ACC112 (cell line): ENCODE measurements at regions not wholly inside any gene's neighbourhood (a gene's known extent, or its start where the extent isn't known, plus 50 kb on each side); places are given as distances from the start of the nearest gene placed in this dataset.

Experiments used
- H2AFZ ChIP-seq: fragments of 200-600 bp; sonication (generic); one replicate; pipeline ENCODE4 v1.6.0; 2017; ENCODE audit warnings: antibody characterized with exemption, low read length; ENCODE audit not compliant: unreplicated experiment
- H3K27ac ChIP-seq: fragments of 200-600 bp; sonication (generic); 2 replicates; pipeline ENCODE4 v1.5.1; 2014; ENCODE audit warnings: low read depth, mild to moderate bottlenecking, antibody characterized with exemption, low read length, moderate library complexity
- H3K27me3 ChIP-seq: fragments of 200-600 bp; sonication (generic); 2 replicates; pipeline ENCODE4 v1.6.1; 2014; ENCODE audit warnings: mild to moderate bottlenecking, antibody characterized with exemption, low read length, moderate library complexity, mixed read lengths; ENCODE audit not compliant: insufficient read depth
- H3K36me3 ChIP-seq: fragments of 200-600 bp; sonication (generic); 2 replicates; pipeline ENCODE4 v1.6.1; 2016; ENCODE audit warnings: mild to moderate bottlenecking, antibody characterized with exemption, low read length, moderate library complexity, mixed read lengths; ENCODE audit not compliant: insufficient read depth
- H3K4me1 ChIP-seq: fragments of 200-600 bp; sonication (generic); one replicate; pipeline ENCODE4 v1.6.1; 2016; ENCODE audit warnings: low read length, mixed read lengths; ENCODE audit not compliant: insufficient read depth, unreplicated experiment, control insufficient read depth
- H3K4me3 ChIP-seq: fragments of 200-600 bp; sonication (generic); 2 replicates; pipeline ENCODE4 v1.5.1; 2014; ENCODE audit warnings: mild to moderate bottlenecking, low read depth, low read length
- H3K79me2 ChIP-seq: fragments of 200-600 bp; sonication (generic); one replicate; pipeline ENCODE4 v1.6.0; 2016; ENCODE audit warnings: low read length; ENCODE audit not compliant: control insufficient read depth, unreplicated experiment, insufficient read depth

DNA sequence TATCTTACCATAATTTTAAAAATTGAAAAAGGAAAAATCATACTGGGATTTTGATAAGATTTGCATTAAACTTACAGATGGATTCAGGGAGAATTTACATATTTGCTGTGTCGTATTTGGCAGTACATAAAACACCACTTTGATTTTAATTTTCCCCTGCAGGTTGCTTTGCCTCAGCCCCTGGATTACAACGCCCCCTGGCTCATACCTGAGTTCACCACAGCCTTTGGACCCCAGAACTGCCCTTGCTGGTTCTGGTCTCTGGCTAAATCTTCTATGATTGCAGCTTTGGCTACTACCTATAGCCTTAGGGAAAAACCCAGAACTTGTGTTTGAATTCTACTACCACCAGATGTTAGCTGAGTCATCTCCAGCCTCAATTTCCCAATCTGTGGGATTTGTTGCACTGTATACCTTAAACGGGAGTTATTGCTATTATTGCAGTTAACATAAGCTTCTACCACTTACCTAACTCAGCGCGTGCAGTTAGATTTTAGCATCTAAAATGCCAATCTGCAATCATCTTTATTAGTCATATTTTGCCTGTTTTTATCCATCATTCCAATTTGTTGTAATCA lies 315.7 kb upstream of the GADL1 start:
- no peaks in the 10 kb centered on the region for H3K27me3 ChIP-seq
- H3K79me2 ChIP-seq, result no peaks in the 10 kb centered on the region
- H3K4me1 ChIP-seq, result peaks cover 12% of the 10 kb centered on the region
- H3K36me3 ChIP-seq, result no peaks in the 10 kb centered on the region
- no peak overlapping the region for H3K27ac ChIP-seq
- no peak overlapping the region for H3K4me3 ChIP-seq
- no peak overlapping the region for H2AFZ ChIP-seq

DNA sequence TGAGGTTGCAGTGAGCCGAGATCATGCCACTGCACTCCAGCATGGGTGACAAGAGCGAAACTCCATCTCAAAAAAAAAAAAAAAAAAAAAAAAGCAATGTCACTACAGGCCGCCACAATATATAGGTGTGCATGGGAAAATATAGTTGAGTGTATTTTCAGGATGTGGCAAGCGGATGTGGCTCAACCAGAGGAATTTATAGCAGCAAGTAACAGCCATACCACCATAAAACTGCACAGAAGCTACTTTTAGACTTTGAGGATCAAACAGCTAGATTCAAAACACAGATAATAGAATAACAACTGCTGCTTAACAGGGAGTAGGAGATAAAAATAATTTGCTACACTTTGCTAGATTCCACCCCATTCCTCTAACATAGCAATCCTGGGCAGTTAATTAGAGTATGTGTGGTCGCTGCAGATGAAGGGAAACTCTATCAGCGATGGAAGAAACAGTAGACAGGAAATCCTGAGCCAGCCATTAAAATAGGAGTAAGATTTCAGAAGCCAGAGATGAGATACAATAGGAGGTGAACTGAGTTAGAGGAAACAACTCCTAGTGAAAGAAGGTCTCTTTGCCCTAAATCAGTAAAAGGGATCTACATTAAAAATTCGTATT lies 318.7 kb upstream of the STT3B start:
- no peaks in the 10 kb centered on the region for H3K27me3 ChIP-seq
- H3K79me2 ChIP-seq, result no peaks in the 10 kb centered on the region
- H3K4me1 ChIP-seq, result peaks cover 12% of the 10 kb centered on the region
- H3K4me3 ChIP-seq, result no peak overlapping the region
- no peaks in the 10 kb centered on the region for H3K36me3 ChIP-seq
- no peak overlapping the region for H2AFZ ChIP-seq
- no peak overlapping the region for H3K27ac ChIP-seq

DNA sequence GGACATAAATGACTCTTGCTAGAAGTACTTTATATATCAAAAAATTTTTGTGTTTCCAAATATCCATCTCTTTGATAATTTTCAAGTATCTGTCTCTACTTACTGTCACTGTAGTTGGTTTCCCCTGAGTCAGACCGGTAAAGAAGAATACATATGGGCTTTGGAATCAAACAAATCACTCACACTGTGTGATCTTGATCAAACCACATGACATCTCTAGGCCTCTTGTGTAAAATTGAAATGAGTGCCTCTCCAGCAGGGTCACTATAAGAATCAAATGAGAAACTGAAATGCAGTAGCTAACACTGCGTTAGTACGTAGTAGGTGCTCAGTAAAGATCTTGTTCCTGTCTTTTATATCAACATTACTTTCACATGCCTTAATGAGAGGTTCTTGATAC lies 314.6 kb upstream of the STT3B start:
- Histone ChIP-seq H3K4me3 (no peak overlapping the region), H3K27me3 (no peaks in the 10 kb centered on the region), H3K27ac (no peak overlapping the region), H3K36me3 (no peaks in the 10 kb centered on the region), H3K79me2 (no peaks in the 10 kb centered on the region), H3K4me1 (peaks cover under 1% of the 10 kb centered on the region), H2AFZ (no peak overlapping the region)

DNA sequence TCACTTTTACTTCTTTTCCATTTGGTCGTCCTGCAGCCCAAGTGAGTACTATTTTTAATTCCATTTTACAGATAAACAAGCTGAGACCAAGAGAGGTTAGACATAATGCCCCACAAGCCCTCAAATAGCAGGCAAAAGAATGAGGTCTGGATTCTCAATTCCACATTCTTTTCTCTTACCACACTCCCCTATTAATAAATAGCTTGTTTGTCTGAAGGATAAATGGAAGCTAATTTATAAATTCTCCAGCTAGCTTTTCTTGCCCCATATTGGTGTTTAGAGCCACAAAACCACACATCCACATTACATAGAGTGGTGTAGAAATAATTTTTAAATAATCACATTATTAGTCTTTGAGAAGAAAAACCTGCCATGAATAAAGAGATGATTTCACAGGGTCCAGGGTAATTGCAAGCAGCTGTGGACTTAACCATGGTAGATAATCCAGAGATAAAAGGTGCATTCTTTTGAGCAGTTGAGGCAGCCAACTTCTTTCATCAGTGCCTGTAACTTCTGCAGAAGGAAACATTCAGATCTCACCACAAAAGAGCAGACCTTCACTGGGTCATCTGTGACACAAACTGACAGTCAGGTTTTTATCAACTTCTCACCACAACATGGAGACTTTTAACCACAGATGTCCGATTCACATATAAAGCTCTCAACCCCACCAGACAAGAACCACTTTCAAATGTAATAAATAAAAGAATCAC lies 313.4 kb upstream of the STT3B start:
- no peaks in the 10 kb centered on the region for H3K4me1 ChIP-seq
- H3K27ac ChIP-seq, result no peak overlapping the region
- H3K36me3 ChIP-seq, result no peaks in the 10 kb centered on the region
- H3K27me3 ChIP-seq, result no peaks in the 10 kb centered on the region
- no peak overlapping the region for H2AFZ ChIP-seq
- no peak overlapping the region for H3K4me3 ChIP-seq
- no peaks in the 10 kb centered on the region for H3K79me2 ChIP-seq

DNA sequence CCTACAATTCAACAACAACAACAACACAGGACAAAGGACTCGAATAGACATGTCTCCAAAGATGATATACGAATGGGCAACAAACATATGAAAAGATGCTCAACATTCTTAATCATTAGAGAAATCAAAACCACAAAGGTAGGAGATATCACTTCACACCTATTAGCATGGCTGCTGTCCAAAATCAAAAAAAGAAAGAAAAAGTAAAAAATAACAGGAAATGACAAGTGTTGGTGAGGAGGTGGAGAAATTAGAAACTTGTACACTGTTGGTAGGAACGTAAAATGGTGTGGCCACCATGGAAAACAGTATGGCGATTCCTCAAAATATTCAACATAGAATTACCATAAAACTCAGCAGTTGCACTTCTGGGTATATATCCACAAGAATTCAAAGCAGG lies 312.3 kb upstream of the STT3B start:
- H3K27me3 ChIP-seq, result no peaks in the 10 kb centered on the region
- no peak overlapping the region for H3K4me3 ChIP-seq
- no peaks in the 10 kb centered on the region for H3K4me1 ChIP-seq
- no peaks in the 10 kb centered on the region for H3K79me2 ChIP-seq
- H3K27ac ChIP-seq, result no peak overlapping the region
- H3K36me3 ChIP-seq, result no peaks in the 10 kb centered on the region
- H2AFZ ChIP-seq, result no peak overlapping the region

DNA sequence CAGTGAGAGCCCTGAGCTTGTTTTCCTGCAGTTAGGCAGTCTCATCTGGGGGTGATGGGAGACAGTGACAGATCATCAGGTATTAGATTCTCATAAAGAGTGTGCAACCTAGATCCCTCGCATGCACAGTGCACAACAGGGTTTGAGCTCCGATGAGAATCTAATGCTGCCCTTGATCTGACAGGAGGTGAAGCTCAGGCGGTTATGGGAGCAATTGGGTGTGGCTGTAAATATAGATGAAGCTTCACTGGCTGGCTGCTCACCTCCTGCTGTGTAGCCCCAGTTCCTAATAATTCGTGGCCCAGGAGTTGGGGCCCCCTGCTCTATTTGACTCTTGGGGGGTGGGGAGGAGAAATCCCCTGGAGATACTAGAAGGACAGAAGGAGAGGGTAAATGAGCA lies 309.4 kb upstream of the STT3B start:
- Histone ChIP-seq H3K27me3 (no peaks in the 10 kb centered on the region), H2AFZ (no peak overlapping the region), H3K79me2 (no peaks in the 10 kb centered on the region), H3K27ac (no peak overlapping the region), H3K4me3 (no peak overlapping the region), H3K4me1 (no peaks in the 10 kb centered on the region), H3K36me3 (no peaks in the 10 kb centered on the region)

DNA sequence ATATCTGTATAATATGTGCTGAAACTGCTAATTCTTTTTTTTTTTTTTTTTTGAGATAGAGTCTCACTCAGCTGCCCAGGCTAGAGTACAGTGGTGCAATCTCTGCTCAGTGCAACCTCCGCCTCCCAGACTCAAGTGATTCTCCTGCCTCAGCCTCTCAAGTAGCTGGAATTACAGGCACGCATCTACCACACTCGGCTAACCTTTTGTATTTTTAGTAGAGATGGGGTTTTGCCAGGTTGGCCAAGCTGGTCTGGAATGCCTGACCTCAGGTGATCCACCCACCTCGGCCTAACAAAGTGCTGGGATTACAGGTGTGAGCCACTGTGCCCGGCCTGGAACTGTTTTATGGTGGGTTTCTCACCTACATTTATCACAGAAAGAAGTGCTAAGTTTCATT lies 307.8 kb upstream of the STT3B start:
- no peaks in the 10 kb centered on the region for H3K4me1 ChIP-seq
- no peaks in the 10 kb centered on the region for H3K36me3 ChIP-seq
- no peaks in the 10 kb centered on the region for H3K79me2 ChIP-seq
- H3K27me3 ChIP-seq, result no peaks in the 10 kb centered on the region
- no peak overlapping the region for H2AFZ ChIP-seq
- no peak overlapping the region for H3K27ac ChIP-seq
- no peak overlapping the region for H3K4me3 ChIP-seq

DNA sequence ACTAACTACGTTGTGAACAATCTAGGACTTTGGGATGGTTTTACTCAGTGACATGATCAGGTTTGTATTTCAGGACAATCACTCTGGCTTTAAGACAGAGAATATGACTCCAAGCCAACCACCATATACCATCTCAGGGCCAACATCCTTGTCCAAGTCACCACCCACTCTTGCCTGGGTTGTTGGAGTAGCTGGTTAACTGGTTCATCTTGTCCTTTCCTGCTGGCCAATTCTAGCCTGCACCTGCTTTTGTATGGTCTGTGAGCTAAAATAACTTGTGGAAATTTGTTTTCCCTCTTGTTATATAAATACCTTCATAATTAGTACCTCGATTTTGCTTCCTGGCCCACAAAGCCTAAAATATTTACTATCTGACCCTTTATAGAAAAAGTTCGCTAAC lies 306.8 kb upstream of the STT3B start:
- H3K27ac ChIP-seq, result no peak overlapping the region
- H2AFZ ChIP-seq, result no peak overlapping the region
- H3K27me3 ChIP-seq, result no peaks in the 10 kb centered on the region
- H3K79me2 ChIP-seq, result no peaks in the 10 kb centered on the region
- no peaks in the 10 kb centered on the region for H3K4me1 ChIP-seq
- H3K4me3 ChIP-seq, result no peak overlapping the region
- H3K36me3 ChIP-seq, result no peaks in the 10 kb centered on the region

DNA sequence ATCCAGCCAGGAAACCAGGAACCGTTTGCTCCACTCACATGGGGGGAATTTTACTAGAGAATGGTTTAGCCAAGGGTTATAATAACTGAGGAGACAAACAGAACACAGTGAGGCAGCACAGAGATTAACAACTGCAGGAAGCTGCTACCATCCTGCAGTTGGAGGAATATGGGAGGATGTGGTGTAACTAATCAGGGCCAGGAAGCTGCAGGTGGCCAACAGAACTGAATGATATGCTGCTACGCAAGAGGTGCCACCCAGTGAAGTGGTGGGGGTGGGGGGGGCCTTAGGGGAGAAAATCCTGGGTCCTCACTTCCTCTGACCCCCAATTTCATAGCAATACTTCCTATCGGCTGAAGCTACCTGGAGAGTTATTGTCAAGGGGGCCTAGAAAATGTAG lies 306.4 kb upstream of the STT3B start:
- no peaks in the 10 kb centered on the region for H3K4me1 ChIP-seq
- H2AFZ ChIP-seq, result no peak overlapping the region
- no peaks in the 10 kb centered on the region for H3K36me3 ChIP-seq
- no peak overlapping the region for H3K4me3 ChIP-seq
- no peaks in the 10 kb centered on the region for H3K79me2 ChIP-seq
- H3K27ac ChIP-seq, result no peak overlapping the region
- no peaks in the 10 kb centered on the region for H3K27me3 ChIP-seq

DNA sequence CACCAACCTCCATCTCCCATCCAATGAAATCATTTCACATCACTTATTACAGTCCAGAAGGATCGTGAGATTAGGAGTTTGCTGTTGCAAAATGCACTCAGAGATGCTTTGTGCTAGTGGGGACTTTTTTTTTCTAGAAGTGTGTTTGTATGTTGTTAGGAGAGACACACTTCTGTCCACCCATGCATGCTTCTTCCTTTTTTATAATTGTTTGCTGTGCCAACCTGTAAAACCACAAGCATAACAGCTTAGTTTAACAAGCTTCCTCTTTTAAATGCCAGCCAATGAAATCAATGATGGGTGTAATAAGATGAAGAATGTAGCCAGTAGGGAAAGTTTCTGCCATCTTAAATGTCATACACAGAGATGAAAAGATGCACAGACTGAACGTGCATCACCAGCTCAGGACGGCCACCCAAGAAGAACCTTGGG lies 305.6 kb upstream of the STT3B start:
- Histone ChIP-seq H3K4me3 (no peak overlapping the region), H3K27me3 (peaks cover under 1% of the 10 kb centered on the region; the same call in 1 of the 2 replicates), H3K36me3 (no peaks in the 10 kb centered on the region), H3K79me2 (no peaks in the 10 kb centered on the region), H2AFZ (no peak overlapping the region), H3K27ac (no peak overlapping the region), H3K4me1 (no peaks in the 10 kb centered on the region)
